HUES6 (cell line): ENCODE measurements at regions not wholly inside any gene's neighbourhood (a gene's known extent, or its start where the extent isn't known, plus 50 kb on each side); places are given as distances from the start of the nearest gene placed in this dataset.

Experiments used
- H3K27ac ChIP-seq: 2 replicates; pipeline ENCODE4 v1.7.0; 2013; ENCODE audit warnings: low read depth, mild to moderate bottlenecking, low read length, inconsistent platforms
- H3K27me3 ChIP-seq: 2 replicates; pipeline ENCODE4 v1.6.1; 2013; ENCODE audit warnings: low read length; ENCODE audit not compliant: control insufficient read depth, insufficient read depth
- H3K36me3 ChIP-seq: 2 replicates; pipeline ENCODE4 v1.6.1; 2013; ENCODE audit warnings: low read length; ENCODE audit not compliant: control insufficient read depth, insufficient read depth
- H3K4me1 ChIP-seq: 2 replicates; pipeline ENCODE4 v1.6.1; 2013; ENCODE audit warnings: low read length; ENCODE audit not compliant: control insufficient read depth, insufficient read depth
- H3K4me3 ChIP-seq: 2 replicates; pipeline ENCODE4 v1.5.1; 2013; ENCODE audit warnings: low read depth, low read length
- H3K9ac ChIP-seq: one replicate; pipeline ENCODE4 v1.6.1; 2013; ENCODE audit warnings: mild to moderate bottlenecking, low read length
- H3K9me3 ChIP-seq: 2 replicates; pipeline ENCODE4 v1.6.1; 2013; ENCODE audit warnings: low read depth, low read length; ENCODE audit not compliant: control insufficient read depth, insufficient read depth

DNA sequence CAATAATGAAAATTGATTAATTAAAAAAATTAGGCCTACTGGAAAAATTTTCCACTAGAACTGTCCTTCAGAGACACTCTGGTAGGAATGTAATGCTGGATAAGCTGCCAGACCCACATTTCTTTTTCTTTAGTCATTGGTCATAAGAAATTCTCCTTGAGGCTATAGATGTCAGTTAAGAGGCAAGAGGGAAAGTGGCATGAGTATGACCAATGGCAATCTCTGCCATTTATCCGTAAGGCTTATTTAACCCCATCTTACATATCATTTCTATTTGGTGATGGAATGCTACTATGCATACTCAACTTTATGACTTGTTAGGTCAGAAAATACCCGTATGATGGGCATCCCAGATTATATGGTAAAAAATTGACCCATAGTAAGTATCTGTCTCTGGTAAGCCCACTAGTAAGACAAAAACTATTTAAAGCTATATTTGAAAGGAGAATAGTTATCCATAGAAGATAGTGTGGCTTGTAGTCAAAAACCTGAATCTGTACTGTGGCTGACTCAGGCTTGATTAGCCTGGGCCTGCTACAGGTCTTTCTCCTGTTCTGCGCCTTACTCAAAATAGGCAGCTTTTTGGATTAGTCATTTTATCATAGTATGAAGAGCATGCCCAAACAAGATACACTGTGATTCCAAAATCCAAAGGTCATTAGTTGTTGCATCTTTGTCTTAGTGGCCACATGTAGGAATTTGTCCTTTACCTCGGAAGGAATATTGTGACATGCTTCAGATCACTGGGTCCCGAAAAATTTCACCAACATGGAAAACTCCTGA is 314.7 kb downstream of the PYDC2 start:
- H3K4me3 ChIP-seq = no peak overlapping the region
- peaks cover 14% of the 10 kb centered on the region; the same call in 1 of the 2 replicates for H3K36me3 ChIP-seq
- H3K27ac ChIP-seq = peak overlapping the region; percentile 64; the same call in 1 of the 2 replicates
- H3K27me3 ChIP-seq = no peaks in the 10 kb centered on the region
- peaks cover 4% of the 10 kb centered on the region; the same call in 1 of the 2 replicates for H3K4me1 ChIP-seq
- H3K9ac ChIP-seq = no peak overlapping the region
- peaks cover 31% of the 10 kb centered on the region for H3K9me3 ChIP-seq

DNA sequence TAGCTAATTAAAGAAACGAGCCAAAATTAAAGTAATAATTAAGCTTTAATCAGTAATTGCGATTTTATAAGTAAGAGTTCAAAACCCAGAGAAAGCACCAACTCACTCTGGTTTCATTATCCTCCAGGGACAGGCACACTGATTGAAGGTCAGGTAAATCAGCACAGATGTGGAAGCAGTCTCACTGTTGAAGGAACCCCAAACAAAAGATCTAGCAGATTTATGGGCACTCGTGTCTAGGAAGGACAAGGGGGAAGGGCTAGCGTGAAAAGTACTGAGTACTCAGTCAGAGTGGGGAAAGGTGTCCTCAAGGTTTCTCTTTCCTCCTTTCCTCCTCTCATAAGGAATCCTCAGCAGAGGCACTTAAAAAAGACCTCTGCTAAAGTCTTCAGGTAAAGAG is 320.1 kb downstream of the PYDC2 start:
- no peak overlapping the region for H3K9ac ChIP-seq
- H3K27me3 ChIP-seq = no peaks in the 10 kb centered on the region
- H3K36me3 ChIP-seq = peaks cover 9% of the 10 kb centered on the region; the same call in 1 of the 2 replicates
- H3K9me3 ChIP-seq = peaks cover 33% of the 10 kb centered on the region
- no peak overlapping the region for H3K27ac ChIP-seq
- H3K4me1 ChIP-seq = peaks cover 4% of the 10 kb centered on the region; the same call in 1 of the 2 replicates
- no peak overlapping the region for H3K4me3 ChIP-seq

DNA sequence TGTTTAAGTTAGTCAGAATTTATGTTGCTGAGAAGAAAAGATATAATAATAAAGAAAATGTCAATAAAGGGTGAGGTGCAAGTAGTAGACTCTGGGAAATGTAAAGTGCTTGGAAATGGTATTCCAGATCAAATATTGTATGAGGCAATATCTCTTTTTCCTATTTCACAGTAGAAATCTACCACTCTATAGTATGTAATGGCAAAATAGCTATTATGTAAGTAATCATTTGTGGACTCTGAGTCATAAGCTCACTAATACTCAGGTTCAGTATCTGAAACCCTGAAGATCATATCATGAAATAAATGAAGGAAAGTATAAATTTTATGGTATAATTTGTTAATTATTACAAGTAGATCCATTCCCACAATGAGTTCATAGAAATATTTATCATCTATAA is 322.1 kb downstream of the PYDC2 start:
- Histone ChIP-seq H3K4me3 (no peak overlapping the region), H3K9ac (no peak overlapping the region), H3K27me3 (no peaks in the 10 kb centered on the region), H3K27ac (no peak overlapping the region), H3K4me1 (peaks cover 4% of the 10 kb centered on the region; the same call in 1 of the 2 replicates), H3K9me3 (peaks cover 20% of the 10 kb centered on the region), H3K36me3 (peaks cover 9% of the 10 kb centered on the region; the same call in 1 of the 2 replicates)

GRCh38 chr3:191790934-191791333 is 330.0 kb downstream of the PYDC2 start:
- no peaks in the 10 kb centered on the region for H3K27me3 ChIP-seq
- no peak overlapping the region for H3K27ac ChIP-seq
- H3K36me3 ChIP-seq = peaks cover 21% of the 10 kb centered on the region; the same call in 1 of the 2 replicates
- no peak overlapping the region for H3K4me3 ChIP-seq
- peaks cover 45% of the 10 kb centered on the region for H3K9me3 ChIP-seq
- no peak overlapping the region for H3K9ac ChIP-seq
- H3K4me1 ChIP-seq = no peaks in the 10 kb centered on the region

DNA sequence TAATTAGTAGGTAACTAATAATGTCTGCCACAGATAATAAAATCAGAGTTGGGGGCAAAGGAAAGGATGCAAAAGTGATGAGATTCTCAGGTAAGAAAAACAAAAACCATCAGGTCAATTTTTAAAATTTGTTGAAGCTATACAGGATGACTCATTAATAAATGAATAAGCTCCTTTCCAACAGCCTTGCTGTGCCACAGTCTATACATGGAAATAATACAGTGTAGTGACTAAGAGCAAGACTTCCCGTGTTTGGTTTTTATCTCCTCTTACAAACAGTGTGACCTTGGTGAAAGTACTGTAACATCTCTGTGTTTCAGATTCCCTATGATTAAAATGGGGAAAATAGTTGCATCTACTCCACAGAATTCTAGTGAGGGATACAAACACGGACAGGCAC is 331.6 kb downstream of the PYDC2 start:
- Histone ChIP-seq H3K27ac (no peak overlapping the region), H3K4me3 (no peak overlapping the region), H3K4me1 (no peaks in the 10 kb centered on the region), H3K9ac (no peak overlapping the region), H3K36me3 (peaks cover 21% of the 10 kb centered on the region; the same call in 1 of the 2 replicates), H3K27me3 (no peaks in the 10 kb centered on the region), H3K9me3 (peaks cover 45% of the 10 kb centered on the region)

DNA sequence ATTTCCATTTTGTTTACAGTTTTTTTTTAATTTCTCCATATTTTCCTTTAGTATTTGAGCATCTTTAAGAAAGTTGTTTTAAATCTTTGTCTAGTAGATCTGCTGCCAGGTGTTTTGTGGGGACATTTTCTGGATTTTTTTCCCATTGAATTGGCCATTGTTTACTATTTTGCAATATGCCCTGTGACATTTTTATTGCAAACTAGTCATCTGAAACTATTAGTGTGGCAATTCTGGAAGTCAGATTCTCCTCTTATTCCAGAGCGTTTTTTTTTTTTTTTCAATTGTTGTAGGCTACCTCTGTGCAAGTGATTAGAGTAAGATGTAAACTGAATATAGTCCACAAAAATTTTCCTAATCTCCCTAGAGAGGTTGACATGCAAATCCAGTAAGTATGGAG is 334.2 kb downstream of the PYDC2 start:
- Histone ChIP-seq H3K36me3 (peaks cover 14% of the 10 kb centered on the region; the same call in 1 of the 2 replicates), H3K4me3 (no peak overlapping the region), H3K9me3 (peaks cover 31% of the 10 kb centered on the region), H3K27me3 (no peaks in the 10 kb centered on the region), H3K9ac (no peak overlapping the region), H3K4me1 (no peaks in the 10 kb centered on the region), H3K27ac (no peak overlapping the region)

DNA sequence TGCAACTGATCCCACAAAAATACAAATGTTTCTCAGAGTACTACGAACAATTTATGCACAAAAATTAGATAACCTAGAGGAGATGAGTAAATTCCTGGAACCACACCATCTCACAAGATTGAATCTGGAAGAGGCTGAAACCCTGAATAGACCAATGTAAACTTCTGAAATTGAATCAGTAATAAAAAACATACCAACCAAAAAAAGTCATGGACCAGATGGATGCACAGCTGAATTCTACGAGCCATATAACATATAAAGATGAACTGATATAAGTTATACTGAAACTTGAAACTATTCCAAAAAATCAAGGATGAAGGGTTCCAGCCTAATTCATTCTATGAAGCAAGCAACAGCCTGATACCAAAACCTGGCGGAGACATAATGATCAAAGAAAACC is 336.3 kb downstream of the PYDC2 start:
- Histone ChIP-seq H3K36me3 (peaks cover 4% of the 10 kb centered on the region; the same call in 1 of the 2 replicates), H3K27ac (no peak overlapping the region), H3K4me1 (no peaks in the 10 kb centered on the region), H3K27me3 (no peaks in the 10 kb centered on the region), H3K4me3 (no peak overlapping the region), H3K9me3 (peaks cover 23% of the 10 kb centered on the region), H3K9ac (no peak overlapping the region)

DNA sequence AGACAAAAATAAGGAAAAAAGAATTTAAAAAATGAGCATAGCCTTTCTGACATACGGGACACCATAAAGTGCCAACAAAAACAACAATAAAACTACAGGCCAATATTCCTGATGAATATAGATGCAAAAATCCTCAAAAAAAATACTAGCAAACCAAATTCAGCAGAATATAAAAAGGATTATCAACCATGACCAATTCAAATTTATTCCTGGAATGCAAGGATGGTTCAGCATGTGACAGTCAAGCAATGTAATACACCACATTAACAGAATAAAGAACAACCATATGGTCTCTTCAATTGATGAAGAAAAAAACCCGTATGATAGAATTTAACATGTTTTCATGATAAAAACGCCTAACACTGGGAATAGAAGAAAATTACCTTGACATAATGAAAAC is 341.7 kb downstream of the PYDC2 start:
- Histone ChIP-seq H3K27ac (no peak overlapping the region), H3K9me3 (peaks cover 47% of the 10 kb centered on the region), H3K27me3 (no peaks in the 10 kb centered on the region), H3K4me3 (no peak overlapping the region), H3K9ac (no peak overlapping the region), H3K4me1 (no peaks in the 10 kb centered on the region), H3K36me3 (peaks cover 5% of the 10 kb centered on the region; the same call in 1 of the 2 replicates)

DNA sequence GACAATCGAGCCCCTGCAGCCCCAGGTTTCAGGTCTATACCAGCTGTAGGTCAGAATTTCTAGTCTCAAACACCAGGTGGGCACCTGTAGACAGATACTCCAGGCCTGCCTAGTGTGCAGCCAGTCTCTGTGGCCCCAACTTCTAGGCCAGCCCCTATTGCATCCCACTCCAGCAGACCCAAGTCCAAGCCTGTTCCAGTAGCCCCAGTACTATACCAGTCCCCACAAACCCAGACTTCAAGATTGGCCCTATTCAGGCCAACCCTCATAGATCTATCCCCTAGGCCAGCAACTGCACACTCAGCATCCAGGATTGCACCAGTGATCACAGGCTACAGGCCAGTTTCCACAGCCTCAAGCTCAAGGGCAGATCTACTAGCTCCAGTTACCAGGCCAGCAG is 344.0 kb downstream of the PYDC2 start:
- Histone ChIP-seq H3K4me1 (no peaks in the 10 kb centered on the region), H3K9ac (no peak overlapping the region), H3K9me3 (peaks cover 45% of the 10 kb centered on the region), H3K4me3 (no peak overlapping the region), H3K36me3 (peaks cover 16% of the 10 kb centered on the region; the same call in 1 of the 2 replicates), H3K27me3 (no peaks in the 10 kb centered on the region), H3K27ac (no peak overlapping the region)

GRCh38 chr3:191808073-191808472 is 347.1 kb downstream of the PYDC2 start:
- Histone ChIP-seq H3K9me3 (peaks cover 36% of the 10 kb centered on the region), H3K4me3 (no peak overlapping the region), H3K36me3 (peaks cover 16% of the 10 kb centered on the region; the same call in 1 of the 2 replicates), H3K27ac (no peak overlapping the region), H3K9ac (no peak overlapping the region), H3K27me3 (no peaks in the 10 kb centered on the region), H3K4me1 (no peaks in the 10 kb centered on the region)

DNA sequence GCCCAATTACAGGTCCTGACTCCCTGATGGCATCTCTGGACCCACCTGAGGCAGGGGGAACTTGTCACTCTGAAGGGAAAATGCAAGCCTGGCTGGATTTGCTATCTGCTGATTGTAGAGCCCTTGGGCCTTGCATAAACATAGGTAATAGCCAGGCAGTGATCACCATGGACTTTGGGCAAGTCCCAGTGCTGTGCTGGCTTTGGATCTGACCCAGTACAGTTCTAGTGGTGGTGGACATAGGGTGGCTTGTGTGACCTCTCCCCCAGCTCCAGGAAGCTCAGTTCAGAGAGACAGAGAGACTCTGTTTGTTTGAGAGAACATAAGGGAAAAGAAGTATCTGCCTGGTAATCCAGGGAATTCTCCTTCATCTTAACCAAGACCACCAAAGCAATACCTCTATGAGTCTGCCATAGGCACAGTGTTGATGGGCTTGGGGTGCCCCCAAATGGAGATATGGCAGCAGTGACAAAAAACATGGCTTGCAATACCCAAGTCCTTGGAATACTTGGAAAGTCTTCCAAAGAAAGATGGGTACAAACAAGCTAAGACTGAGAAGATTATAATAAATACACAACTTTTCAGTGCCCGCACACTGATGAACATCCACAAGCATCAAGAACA is 348.5 kb downstream of the PYDC2 start:
- Histone ChIP-seq H3K4me3 (no peak overlapping the region), H3K36me3 (peaks cover 13% of the 10 kb centered on the region; the same call in 1 of the 2 replicates), H3K9me3 (peaks cover 27% of the 10 kb centered on the region), H3K4me1 (no peaks in the 10 kb centered on the region), H3K27me3 (no peaks in the 10 kb centered on the region), H3K9ac (no peak overlapping the region), H3K27ac (no peak overlapping the region)
